HFF-Myc (cell line): ENCODE measurements at regions not wholly inside any gene's neighbourhood (a gene's known extent, or its start where the extent isn't known, plus 50 kb on each side); places are given as distances from the start of the nearest gene placed in this dataset.

Source experiments
- DNase-seq: peaks from one replicate; pipeline ENCODE4 v3.0.0-alpha.2; 2011; ENCODE audit warnings: low read depth; ENCODE audit errors: extremely low read depth
- H3K4me3 ChIP-seq: replicated peaks from 2 replicates; pipeline ENCODE4 v1.5.1; 2011; ENCODE audit warnings: low read depth, mild to moderate bottlenecking, control low read depth, low read length
- CTCF ChIP-seq: IDR thresholded peaks from 2 replicates; pipeline ENCODE4 v1.5.1; 2012; ENCODE audit warnings: mild to moderate bottlenecking, low read depth, low read length, control low read depth; ENCODE audit errors: missing control alignments

GRCh38 chr13:104376588-104376987, 1310.4 kb upstream of the SLC10A2 start:
- H3K4me3 ChIP-seq = no peak overlapping the region
- no peak for DNase-seq
- no peak for TF ChIP-seq CTCF

DNA sequence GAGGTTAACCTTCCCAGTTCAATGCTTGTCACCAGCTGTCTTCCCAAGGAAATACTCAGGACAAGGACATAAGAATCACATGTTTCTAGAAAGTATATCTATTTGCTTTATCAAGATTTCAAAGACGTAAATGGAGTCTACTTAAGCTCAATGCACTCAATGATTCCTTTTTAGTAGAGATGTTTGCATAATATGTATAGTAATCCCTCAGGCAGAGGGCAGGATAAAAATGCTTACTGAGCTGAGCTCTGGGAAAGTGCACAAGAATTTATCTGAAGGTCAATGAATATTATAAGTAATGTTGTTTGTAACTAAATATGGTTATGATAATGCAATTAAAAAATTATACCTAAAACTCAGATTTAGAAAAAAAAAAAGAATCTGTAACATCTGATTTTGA, 1309.4 kb upstream of the SLC10A2 start:
- DNase-seq = no peak
- TF ChIP-seq CTCF = no peak
- H3K4me3 ChIP-seq = no peak overlapping the region

DNA sequence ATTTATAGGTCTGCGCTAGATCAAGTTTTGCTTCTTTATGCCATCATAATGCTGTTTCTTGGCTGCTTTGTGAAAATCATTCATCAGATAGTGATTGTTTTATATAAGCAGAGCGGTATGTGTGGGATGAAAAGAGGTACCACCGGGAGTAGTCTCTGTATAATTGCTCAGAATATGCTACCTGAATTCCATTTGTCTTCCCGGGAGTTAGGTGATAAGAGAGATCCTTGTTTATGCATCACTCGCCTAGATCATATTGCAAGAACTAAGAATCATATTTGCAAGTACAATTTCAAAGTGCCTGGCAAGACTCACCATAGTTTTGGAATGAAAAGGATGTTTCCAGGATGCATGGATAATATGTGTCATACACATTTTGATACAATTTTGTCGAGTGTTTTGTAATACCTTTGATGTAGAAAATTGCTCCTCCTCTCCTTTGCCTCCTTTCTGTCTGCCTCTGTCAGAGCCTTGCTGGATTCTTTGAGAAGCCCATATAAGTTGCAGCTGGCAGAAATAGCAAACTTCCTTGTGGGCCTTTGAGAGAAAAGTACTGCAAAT, 1306.0 kb upstream of the SLC10A2 start:
- H3K4me3 ChIP-seq = no peak overlapping the region
- TF ChIP-seq CTCF = no peak
- DNase-seq = no peak

- no peak overlapping the region for H3K4me3 ChIP-seq
- no peak for DNase-seq
- no peak for TF ChIP-seq CTCF
Measured at GRCh38 chr13:104365430-104365829, 1299.2 kb upstream of the SLC10A2 start.

DNA sequence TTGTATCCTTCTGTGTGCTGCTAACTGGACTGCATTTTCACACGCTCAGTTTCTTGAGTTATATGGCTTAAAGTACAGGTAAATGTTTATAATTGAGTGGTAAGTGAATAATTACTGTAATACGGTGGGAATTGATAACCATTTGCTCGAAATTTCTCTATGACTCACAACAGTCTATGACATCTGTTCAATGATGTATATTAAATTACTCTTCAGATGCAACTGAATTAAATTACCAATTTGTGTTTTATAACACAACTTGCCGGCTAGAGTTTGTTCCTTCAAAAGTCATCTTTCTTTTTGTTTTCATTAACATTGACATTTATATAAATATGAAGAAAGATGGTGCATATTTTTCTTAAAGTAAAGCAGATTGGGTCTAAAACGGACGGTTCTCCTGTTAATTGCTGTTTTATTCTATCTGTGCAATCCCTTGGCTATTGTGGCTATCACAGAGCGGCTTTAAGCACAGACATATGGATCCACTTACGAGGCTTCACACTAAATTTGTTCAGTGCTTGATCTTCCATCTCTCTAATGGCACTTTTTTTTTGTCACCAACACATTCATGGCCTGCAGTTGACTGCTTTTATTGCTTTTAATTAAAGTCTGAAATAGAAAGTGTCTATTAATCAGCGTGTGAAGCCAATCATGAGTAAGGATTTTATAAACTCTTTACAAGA, 1291.6 kb upstream of the SLC10A2 start:
- DNase-seq = no peak
- H3K4me3 ChIP-seq = no peak overlapping the region
- no peak for TF ChIP-seq CTCF

GRCh38 chr13:104357174-104357573, 1291.0 kb upstream of the SLC10A2 start:
- TF ChIP-seq CTCF = no peak
- DNase-seq = no peak
- no peak overlapping the region for H3K4me3 ChIP-seq

DNA sequence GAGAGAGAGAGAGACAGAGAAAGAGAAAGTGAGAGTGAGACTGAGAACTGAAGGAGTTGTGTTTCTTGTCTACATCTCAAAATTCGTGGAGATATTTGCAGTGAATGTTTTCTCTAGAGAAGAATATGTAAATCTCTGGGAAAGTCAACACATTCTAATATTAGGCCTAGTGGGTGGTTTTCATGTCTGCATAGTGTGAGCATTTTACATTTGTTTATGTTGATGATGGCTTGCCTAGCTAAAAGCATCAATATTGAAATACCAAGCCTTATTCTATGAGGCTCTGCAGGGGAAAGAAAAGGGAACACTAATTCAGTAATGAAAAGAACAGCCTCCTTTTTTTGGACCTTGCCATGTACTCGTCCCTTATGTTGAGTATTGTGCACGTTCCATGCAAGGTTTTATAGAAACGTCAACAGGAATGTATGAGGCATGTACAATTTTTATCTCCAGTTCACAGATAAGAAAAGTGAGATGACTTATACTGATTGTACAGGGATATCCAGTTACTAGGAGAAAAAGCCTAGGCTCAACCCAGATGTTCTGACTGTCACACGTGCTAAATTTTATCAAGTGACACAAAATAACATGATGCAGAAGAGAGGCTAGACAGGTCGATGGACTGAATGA, 1288.9 kb upstream of the SLC10A2 start:
- no peak overlapping the region for H3K4me3 ChIP-seq
- no peak for DNase-seq
- no peak for TF ChIP-seq CTCF
